Glomerular visceral epithelial cell (primary cell): ENCODE measurements at regions not wholly inside any gene's neighbourhood (a gene's known extent, or its start where the extent isn't known, plus 50 kb on each side); places are given as distances from the start of the nearest gene placed in this dataset.
"Not testable (repeated sequence)": the region's sequence is repeated elsewhere in the genome, so short reads cannot be mapped to it uniquely, and the experiment has no call there.

Source experiments
- DNase-seq: peaks from one replicate; pipeline ENCODE4 v3.0.0-alpha.2; 2016; ENCODE audit errors: extremely low spot score

- DNase-seq: no peak
Observed at GRCh38 chr20:39705032-39705431, 742.9 kb downstream of the DHX35 start.

GRCh38 chr20:39703357-39703756, 741.2 kb downstream of the DHX35 start:
- DNase-seq: not testable (repeated sequence)

GRCh38 chr20:39702701-39703349, 740.7 kb downstream of the DHX35 start:
- no peak for DNase-seq

- no peak for DNase-seq
Observed at GRCh38 chr20:39700528-39700927, 738.4 kb downstream of the DHX35 start.

GRCh38 chr20:39699166-39699725, 737.1 kb downstream of the DHX35 start:
- no peak for DNase-seq

GRCh38 chr20:39698752-39699151, 736.6 kb downstream of the DHX35 start:
- DNase-seq: no peak

- DNase-seq: no peak
Observed at GRCh38 chr20:39691151-39691862, 729.2 kb downstream of the DHX35 start.

- DNase-seq: no peak
Observed at GRCh38 chr20:39676857-39677391, 714.8 kb downstream of the DHX35 start.

GRCh38 chr20:39676241-39676640, 714.1 kb downstream of the DHX35 start:
- DNase-seq: no peak

GRCh38 chr20:39674842-39675241, 712.7 kb downstream of the DHX35 start:
- DNase-seq: no peak

- no peak for DNase-seq
Observed at GRCh38 chr20:39670988-39671387, 708.8 kb downstream of the DHX35 start.

- DNase-seq: no peak
Observed at GRCh38 chr20:39669659-39670058, 707.5 kb downstream of the DHX35 start.

GRCh38 chr20:39668038-39668437, 705.9 kb downstream of the DHX35 start:
- no peak for DNase-seq

- DNase-seq: no peak
Observed at GRCh38 chr20:39661833-39662232, 699.7 kb downstream of the DHX35 start.

GRCh38 chr20:39660965-39661364, 698.8 kb downstream of the DHX35 start:
- DNase-seq: no peak

- no peak for DNase-seq
Observed at GRCh38 chr20:39660226-39660625, 698.1 kb downstream of the DHX35 start.

- DNase-seq: no peak
Observed at GRCh38 chr20:39658662-39659409, 696.7 kb downstream of the DHX35 start.

GRCh38 chr20:39654171-39654570, 692.0 kb downstream of the DHX35 start:
- no peak for DNase-seq

- DNase-seq: no peak
Observed at GRCh38 chr20:39651645-39652325, 689.6 kb downstream of the DHX35 start.

- no peak for DNase-seq
Observed at GRCh38 chr20:39646874-39647413, 684.8 kb downstream of the DHX35 start.

GRCh38 chr20:39645131-39645530, 683.0 kb downstream of the DHX35 start:
- DNase-seq: no peak
